ENCODE measurements at regions not wholly inside any gene's neighbourhood (a gene's known extent, or its start where the extent isn't known, plus 50 kb on each side); places are given as distances from the start of the nearest gene placed in this dataset.

GRCh38 chr4:62250100-62250499, 1050.0 kb downstream of the ADGRL3 start:
- TF ChIP-seq CTCF (IDR thresholded peaks at IDR 0.05) (no peak), POLR2A (IDR thresholded peaks at IDR 0.05) (no peak)

All from uterus (tissue), 2 donors.